ENCODE measurements at regions not wholly inside any gene's neighbourhood (a gene's known extent, or its start where the extent isn't known, plus 50 kb on each side); places are given as distances from the start of the nearest gene placed in this dataset.
A peak's percentile ranks its signal among the peaks of the same experiment; 100 is the strongest.

DNA sequence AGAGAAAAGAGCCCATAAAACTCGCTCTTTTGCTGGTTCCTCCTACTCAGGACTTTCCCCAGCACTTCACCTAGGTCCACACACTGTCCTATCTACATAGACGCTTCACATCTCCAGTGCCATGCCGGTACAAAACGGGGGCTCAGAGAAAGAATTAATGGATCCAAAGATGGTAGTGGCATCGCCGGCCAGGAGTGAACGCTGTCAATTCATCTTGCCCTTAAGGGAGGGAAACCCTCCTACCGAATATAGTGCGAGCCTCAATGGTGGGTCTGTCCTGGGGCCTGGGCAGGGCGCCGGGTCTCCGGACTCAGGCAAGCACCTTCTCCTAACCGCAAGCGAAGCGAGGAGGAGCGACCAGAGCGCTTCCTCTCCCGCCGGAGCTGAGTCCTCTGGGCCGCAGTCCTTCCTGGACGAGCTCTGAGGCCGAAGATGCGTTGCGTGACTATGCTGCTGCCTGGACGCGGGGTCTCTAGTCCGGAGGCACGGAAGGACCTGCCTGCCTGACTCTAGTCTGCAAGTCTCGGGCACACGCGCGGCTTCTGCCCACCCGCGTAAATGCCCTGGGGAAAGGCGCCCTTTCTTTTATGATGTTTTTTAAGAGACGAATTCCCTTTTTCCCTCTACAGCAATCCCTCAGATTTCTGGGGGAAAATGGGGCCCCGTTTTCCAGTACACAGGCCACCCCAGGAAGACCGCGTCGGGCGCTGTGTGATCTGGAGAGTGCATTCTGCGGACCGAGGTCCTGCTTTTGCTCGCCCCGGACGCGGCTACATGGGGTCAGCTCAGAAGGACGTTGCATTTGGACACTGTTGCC is 100.1 kb upstream of the PRDM1 start:
- H3K27me3 Mint-ChIP-seq (ENCODE audit: low read depth in 3 of 3), result peaks cover 78 to 88% (median 83%) of the 10 kb centered on the region in 3 donors
- Histone ChIP-seq H2AFZ (ENCODE audit: insufficient read depth, low read depth, low read length, poor library complexity, severe bottlenecking) (peak overlapping the region; percentile 48), H3K36me3 (replicated peaks in 1 of 2; ENCODE audit: control insufficient read depth in 1 of 2, insufficient read depth in 2 of 2, low read length in 2 of 2) (no peaks in the 10 kb centered on the region), H3K27me3 (ENCODE audit: control insufficient read depth in 2 of 2, insufficient read depth in 2 of 2, low read length in 2 of 2) (peaks cover 64 to 95% of the 10 kb centered on the region in 2 donors), H3K4me2 (replicated peaks; ENCODE audit: extremely low read depth, low read length, poor library complexity, severe bottlenecking) (peak overlapping the region; percentile 57), H3K79me2 (ENCODE audit: insufficient read depth, low read length) (no peaks in the 10 kb centered on the region), H3K4me1 (ENCODE audit: control insufficient read depth in 1 of 2, insufficient read depth in 2 of 2, low read length in 2 of 2) (peaks cover 19 to 21% of the 10 kb centered on the region in 2 donors), H4K20me1 (ENCODE audit: insufficient read depth, low read length) (no peaks in the 10 kb centered on the region), H3K9me3 (replicated peaks in 1 of 2; ENCODE audit: control insufficient read depth in 1 of 2, insufficient read depth in 1 of 2, low read length in 2 of 2) (peaks cover 0 to 3% of the 10 kb centered on the region in 2 donors), H3K9ac (ENCODE audit: insufficient read depth, low read length, poor library complexity, severe bottlenecking) (no peak overlapping the region), H3K4me3 (replicated peaks in 1 of 3; ENCODE audit: low read depth in 2 of 3, low read length in 3 of 3) (peak overlapping the region in 1 of 3 experiments; percentile 55), H3K27ac (ENCODE audit: low read depth in 1 of 2, low read length in 2 of 2) (no peak overlapping the region)
- intact Hi-C loops (cut with micrococcal nuclease), result loop anchor here in 1 of 2 donors (10.0 kb wide), 1 partner anchor 201 kb away; no protein-coding TSS in a partner anchor
- H3K4me3 Mint-ChIP-seq, result peak overlapping the region; percentile 60 to 89
- H3K9me3 Mint-ChIP-seq, result peaks cover 0 to 16% (median 6%) of the 10 kb centered on the region in 7 donors
- peaks cover 5 to 15% of the 10 kb centered on the region in 2 donors for H3K36me3 Mint-ChIP-seq
- peak; percentile 45 to 86 (median 77) for DNase-seq
- peaks cover 26% of the 10 kb centered on the region for H3K4me1 Mint-ChIP-seq
- peak overlapping the region in 1 of 7 donors; percentile 55 for H3K27ac Mint-ChIP-seq
- TF ChIP-seq, protein P1, sequence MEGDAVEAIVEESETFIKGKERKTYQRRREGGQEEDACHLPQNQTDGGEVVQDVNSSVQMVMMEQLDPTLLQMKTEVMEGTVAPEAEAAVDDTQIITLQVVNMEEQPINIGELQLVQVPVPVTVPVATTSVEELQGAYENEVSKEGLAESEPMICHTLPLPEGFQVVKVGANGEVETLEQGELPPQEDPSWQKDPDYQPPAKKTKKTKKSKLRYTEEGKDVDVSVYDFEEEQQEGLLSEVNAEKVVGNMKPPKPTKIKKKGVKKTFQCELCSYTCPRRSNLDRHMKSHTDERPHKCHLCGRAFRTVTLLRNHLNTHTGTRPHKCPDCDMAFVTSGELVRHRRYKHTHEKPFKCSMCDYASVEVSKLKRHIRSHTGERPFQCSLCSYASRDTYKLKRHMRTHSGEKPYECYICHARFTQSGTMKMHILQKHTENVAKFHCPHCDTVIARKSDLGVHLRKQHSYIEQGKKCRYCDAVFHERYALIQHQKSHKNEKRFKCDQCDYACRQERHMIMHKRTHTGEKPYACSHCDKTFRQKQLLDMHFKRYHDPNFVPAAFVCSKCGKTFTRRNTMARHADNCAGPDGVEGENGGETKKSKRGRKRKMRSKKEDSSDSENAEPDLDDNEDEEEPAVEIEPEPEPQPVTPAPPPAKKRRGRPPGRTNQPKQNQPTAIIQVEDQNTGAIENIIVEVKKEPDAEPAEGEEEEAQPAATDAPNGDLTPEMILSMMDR (IDR thresholded peaks at IDR 0.05), result no peak
- 12% methylated on average over 35 of the region's 48 CpGs for WGBS (ENCODE audit: insufficient coverage)

DNA sequence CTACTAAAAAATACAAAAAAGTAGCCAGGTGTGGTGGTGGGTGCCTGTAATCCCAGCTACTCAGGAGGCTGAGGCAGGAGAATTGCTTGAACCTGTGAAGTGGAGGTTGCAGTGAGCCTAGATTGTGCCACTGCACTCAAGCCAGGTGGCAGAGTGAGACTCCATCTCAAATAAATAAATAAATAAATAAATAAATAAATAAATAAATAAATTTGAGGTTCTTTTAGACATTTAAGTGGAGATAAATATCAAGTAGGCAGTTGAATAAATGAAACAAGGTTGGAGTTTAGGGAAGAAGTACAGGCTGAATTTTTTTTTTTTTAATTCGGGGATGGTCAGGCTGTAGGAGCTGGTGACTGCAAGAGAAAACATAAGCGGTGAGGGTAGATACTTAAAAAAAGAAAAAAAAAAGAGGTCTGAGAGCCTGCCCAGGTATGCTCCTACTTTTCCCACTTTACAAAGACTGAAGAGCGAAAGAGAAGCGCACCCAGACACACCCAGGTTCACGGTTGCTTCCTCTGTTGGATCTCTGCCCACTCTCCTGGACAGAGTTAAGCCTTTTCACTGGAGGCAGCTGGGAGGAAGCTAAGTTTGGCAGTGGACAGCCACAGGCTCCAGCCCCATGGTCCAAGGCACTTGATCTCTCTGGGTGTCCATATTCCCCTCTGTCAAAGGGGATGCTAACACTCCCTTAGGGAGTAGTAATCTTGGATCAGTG is 100.9 kb upstream of the PRDM1 start:
- Mint-ChIP-seq H3K9me3 (peaks cover 0 to 20% (median 9%) of the 10 kb centered on the region in 7 donors), H3K36me3 (peaks cover 8 to 19% of the 10 kb centered on the region in 2 donors), H3K27me3 (ENCODE audit: low read depth in 3 of 3) (peaks cover 77 to 88% (median 83%) of the 10 kb centered on the region in 3 donors), H3K27ac (no peak overlapping the region), H3K4me3 (peak overlapping the region; percentile 60 to 89), H3K4me1 (peaks cover 30% of the 10 kb centered on the region)
- Histone ChIP-seq H3K27me3 (ENCODE audit: control insufficient read depth in 2 of 2, insufficient read depth in 2 of 2, low read length in 2 of 2) (peaks cover 67 to 93% of the 10 kb centered on the region in 2 donors), H3K9ac (ENCODE audit: insufficient read depth, low read length, poor library complexity, severe bottlenecking) (no peak overlapping the region), H3K9me3 (replicated peaks in 1 of 2; ENCODE audit: control insufficient read depth in 1 of 2, insufficient read depth in 1 of 2, low read length in 2 of 2) (peaks cover 0 to 4% of the 10 kb centered on the region in 2 donors), H2AFZ (ENCODE audit: insufficient read depth, low read depth, low read length, poor library complexity, severe bottlenecking) (no peak overlapping the region), H3K36me3 (replicated peaks in 1 of 2; ENCODE audit: control insufficient read depth in 1 of 2, insufficient read depth in 2 of 2, low read length in 2 of 2) (no peaks in the 10 kb centered on the region), H3K4me1 (ENCODE audit: control insufficient read depth in 1 of 2, insufficient read depth in 2 of 2, low read length in 2 of 2) (peaks cover 23 to 27% of the 10 kb centered on the region in 2 donors), H3K4me2 (replicated peaks; ENCODE audit: extremely low read depth, low read length, poor library complexity, severe bottlenecking) (peak overlapping the region; percentile 57), H4K20me1 (ENCODE audit: insufficient read depth, low read length) (no peaks in the 10 kb centered on the region), H3K79me2 (ENCODE audit: insufficient read depth, low read length) (no peaks in the 10 kb centered on the region), H3K27ac (ENCODE audit: low read depth in 1 of 2, low read length in 2 of 2) (no peak overlapping the region), H3K4me3 (replicated peaks in 1 of 3; ENCODE audit: low read depth in 2 of 3, low read length in 3 of 3) (peak overlapping the region in 1 of 3 experiments; percentile 55)
- WGBS (ENCODE audit: insufficient coverage), result 17% methylated on average over 2 of the region's 5 CpGs
- TF ChIP-seq, protein P1 (IDR thresholded peaks at IDR 0.05), result no peak
- DNase-seq, result peak in 2 of 3 donors; percentile 14 to 25
- intact Hi-C loops (cut with micrococcal nuclease), result loop anchor here in 1 of 2 donors (10.0 kb wide), 1 partner anchor 200 kb away; no protein-coding TSS in a partner anchor
